GM12892 (cell line): ENCODE measurements at regions not wholly inside any gene's neighbourhood (a gene's known extent, or its start where the extent isn't known, plus 50 kb on each side); places are given as distances from the start of the nearest gene placed in this dataset.

ENCODE experiments used
- POLR2A ChIP-seq: IDR thresholded peaks from 2 replicates; pipeline ENCODE4 v1.6.1; 2011; ENCODE audit warnings: low read depth, low read length, control low read depth
- POLR2AphosphoS5 ChIP-seq: IDR thresholded peaks from 2 replicates; pipeline ENCODE4 v1.6.1; 2011; ENCODE audit warnings: low read depth, low read length, control low read depth
- TAF1 ChIP-seq: IDR thresholded peaks from 2 replicates; pipeline ENCODE4 v1.6.1; 2011; ENCODE audit warnings: low read depth, mild to moderate bottlenecking, control low read depth, low read length, borderline replicate concordance

- TF ChIP-seq POLR2AphosphoS5 (no peak), POLR2A (no peak), TAF1 (no peak)
Measured at GRCh38 chr2:3914241-3914640, 210.9 kb downstream of the DCDC2C start.
